SK-N-MC (cell line): ENCODE measurements at regions not wholly inside any gene's neighbourhood (a gene's known extent, or its start where the extent isn't known, plus 50 kb on each side); places are given as distances from the start of the nearest gene placed in this dataset.

Experiments
- EZH2 ChIP-seq: fragments of 200-600 bp; sonication (generic); IDR thresholded peaks from one replicate; pipeline ENCODE4 v1.6.1; 2017; ENCODE audit warnings: antibody characterized with exemption
- FOXP2 ChIP-seq: optimal IDR thresholded peaks from 2 replicates; pipeline ENCODE3; 2011; ENCODE audit warnings: mild to moderate bottlenecking, moderate library complexity; ENCODE audit not compliant: insufficient read depth; ENCODE audit errors: extremely low read length, control extremely low read depth
- POLR2AphosphoS5 ChIP-seq: IDR thresholded peaks from 2 replicates; pipeline ENCODE4 v1.6.1; 2012; ENCODE audit warnings: mild to moderate bottlenecking, low read depth, low read length, borderline replicate concordance

GRCh38 chr2:7724336-7724735 is 807.1 kb downstream of the RNF144A start:
- TF ChIP-seq EZH2 (no peak), POLR2AphosphoS5 (no peak), FOXP2 (no peak)
